ENCODE measurements at regions not wholly inside any gene's neighbourhood (a gene's known extent, or its start where the extent isn't known, plus 50 kb on each side); places are given as distances from the start of the nearest gene placed in this dataset.

DNA sequence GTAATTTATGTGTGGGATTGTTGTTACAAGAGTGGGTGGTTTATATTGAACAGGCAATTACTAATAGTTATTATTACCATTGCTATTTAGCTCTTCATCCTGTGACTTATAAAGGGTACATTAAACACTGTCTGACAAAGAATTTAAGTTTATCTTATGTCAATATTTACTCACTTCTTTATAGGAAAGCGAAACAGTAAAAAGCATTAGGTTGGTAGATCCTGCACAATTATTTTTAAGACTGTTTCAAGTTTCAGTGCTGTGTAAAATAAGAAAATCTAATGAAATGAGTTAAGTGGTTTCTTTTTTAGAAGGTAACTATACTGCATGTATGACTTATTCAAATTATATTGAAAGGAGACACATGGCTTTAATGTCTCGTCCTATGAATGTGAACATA, 135.8 kb upstream of the MAP3K7 start:
- DNase-seq, result no peak

DNA sequence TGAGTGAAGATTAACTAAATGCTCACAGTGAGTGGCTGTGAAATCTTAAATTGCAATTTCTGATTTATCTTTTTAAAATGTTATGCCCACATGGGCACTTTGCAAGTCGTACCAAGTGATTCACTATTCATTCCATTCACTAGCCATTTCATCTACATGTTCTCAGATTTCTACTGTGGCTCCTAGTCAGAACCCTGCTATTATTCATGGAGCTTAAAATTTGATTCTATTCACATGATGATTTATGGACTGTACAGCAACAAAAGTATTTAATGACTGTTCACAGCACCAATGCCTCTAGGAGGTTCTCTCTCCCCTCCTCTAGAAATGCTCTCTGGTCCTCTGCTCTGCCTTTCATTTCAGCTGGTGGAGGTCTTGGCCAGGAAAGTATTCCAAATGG, 133.5 kb upstream of the MAP3K7 start:
- no peak for DNase-seq

DNA sequence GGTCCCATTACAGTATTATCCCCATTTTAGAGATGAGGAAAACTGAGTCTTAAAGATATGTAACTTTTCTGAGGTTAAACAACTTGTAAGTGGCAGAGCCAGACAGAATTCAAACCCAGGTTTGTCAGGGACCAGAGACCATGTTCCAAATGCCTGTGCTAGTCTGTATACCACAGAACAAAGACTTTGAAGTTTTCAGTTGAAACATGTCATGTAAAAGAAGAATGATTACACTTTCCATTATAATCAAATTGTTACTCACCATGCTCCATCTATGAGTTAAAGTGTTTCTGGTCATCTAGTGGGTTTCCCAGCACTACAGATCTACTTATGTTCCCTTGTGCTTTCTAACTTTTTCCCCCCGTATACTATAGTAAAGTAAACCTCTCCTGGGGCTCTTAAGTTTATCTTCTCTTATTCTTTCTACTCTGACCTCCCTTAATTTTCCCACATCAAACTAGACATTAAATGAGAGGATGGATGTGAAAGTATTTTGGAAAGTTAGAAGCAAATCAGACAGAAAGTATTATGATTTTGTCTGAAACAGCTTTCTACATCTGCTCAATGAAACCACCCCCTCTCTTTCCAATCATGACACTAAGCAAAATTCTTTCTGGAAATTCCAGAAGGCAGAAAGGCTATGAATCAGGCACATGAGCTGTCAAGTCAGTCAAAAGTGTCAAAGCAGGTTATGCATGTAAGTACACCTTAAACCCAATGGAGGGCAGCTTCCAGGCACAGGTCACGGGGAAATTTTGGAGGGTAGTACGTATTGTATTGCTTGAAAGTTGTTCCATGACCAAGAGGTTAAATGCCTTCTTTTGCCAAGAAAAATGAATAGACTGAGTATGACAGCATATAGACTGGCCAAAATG, 132.7 kb upstream of the MAP3K7 start:
- DNase-seq, result no peak

DNA sequence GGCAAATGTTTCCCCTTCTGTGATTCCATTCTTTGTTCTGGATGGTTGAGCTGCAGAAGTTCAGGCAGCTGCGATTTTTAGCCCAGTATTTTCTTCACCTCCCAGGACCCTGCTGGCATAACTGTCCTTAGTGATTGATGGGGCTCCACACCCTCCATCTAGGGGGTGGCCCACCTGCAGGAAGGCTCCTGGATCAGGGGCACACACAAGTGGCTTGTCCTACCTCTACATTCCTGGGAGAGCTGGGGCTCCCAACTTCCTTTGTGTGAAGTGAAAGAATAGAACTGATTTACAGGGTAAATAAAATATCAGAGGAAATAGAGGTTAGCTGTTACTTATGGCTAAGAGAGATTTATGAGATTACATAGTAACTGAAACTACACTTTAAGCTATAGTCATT, 129.5 kb upstream of the MAP3K7 start:
- DNase-seq, result no peak

DNA sequence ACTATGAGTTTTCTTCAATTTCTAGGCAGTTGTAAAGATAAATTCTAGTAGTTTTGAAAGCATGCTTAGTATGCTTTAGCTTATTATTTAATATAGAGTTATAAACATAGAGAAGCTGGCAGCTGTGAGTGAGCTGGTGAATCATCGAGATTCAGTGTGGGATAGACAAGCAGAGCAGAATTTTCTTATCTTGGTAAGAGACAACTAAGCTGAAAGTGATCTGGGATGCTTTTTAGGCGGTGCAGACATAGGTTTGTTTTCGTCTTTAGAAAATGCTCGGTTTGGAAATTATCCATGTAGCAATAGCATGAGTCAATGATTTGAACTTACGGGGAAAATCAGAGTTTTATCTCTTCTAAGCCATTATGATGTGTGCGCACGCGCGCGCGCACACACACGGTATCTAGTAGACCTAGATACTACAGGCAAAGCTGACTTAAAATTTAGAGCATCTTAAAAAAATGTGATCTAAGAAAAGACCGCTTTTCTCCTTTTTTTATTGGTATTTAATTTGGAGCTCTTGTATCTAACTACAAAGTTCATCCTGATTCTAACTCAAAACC, 128.3 kb upstream of the MAP3K7 start:
- DNase-seq, result no peak

DNA sequence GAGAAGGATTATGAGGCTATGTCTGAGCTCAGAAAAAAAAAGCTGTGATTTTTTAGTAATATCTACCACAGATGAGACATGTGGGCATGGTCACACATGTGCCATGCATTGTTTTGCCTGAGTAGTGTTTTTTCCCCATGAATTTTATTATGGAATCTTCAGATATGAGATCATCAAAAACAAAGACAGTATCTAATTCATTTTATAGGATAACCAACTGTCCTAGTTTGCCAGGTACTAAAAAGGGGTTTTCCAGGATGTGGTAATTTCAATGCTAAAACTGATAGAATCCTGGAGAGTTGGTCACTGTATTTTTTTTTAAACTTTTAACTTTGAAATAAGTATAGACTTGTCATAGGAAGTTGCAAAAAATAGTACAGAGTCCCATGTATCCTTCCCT, 127.4 kb upstream of the MAP3K7 start:
- DNase-seq, result no peak

DNA sequence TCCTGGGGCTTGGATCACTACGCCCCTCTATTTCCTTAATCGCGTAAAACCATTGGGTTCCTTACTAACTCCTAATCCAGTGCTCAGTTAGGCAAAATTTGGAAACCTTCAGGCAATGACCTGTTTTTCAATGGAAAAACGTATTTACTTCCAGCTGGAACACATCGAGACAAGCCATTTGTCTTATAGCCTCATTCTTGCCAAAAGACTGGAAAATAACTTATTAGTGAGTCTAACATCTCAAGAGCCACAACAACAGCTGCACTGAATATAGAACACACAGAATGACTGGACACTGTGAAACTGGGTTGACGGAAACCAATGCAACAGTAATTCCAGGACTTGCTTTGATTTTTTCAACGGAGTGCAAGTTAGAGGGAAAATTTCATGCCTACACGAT, 125.2 kb upstream of the MAP3K7 start:
- no peak for DNase-seq

DNA sequence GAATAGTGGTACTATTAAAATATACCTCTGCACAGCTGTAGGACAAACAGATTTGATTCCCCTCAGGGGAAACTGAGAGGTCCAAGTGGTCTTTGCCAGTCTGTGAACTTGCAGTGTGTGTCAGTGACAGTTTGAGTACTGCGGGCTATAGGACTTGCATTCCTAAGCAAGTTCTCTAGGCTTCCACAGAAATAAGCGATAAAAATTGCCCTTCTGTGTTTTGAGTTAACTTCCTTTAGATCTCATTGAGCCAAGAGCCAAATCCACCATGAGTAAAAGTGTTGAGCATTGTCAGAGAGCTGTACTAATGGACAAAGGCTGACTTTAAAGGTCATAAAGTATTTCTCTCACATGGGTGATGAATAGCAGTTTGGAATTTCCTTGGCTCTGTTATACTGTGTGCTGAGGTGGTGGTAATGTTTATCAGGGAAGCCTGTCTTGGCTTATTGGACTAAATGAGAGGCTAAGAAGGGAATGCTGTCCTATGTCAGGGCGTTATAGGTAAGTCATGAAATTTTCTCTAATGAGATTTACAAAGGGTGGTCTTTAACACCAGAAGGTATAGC, 122.6 kb upstream of the MAP3K7 start:
- no peak for DNase-seq

DNA sequence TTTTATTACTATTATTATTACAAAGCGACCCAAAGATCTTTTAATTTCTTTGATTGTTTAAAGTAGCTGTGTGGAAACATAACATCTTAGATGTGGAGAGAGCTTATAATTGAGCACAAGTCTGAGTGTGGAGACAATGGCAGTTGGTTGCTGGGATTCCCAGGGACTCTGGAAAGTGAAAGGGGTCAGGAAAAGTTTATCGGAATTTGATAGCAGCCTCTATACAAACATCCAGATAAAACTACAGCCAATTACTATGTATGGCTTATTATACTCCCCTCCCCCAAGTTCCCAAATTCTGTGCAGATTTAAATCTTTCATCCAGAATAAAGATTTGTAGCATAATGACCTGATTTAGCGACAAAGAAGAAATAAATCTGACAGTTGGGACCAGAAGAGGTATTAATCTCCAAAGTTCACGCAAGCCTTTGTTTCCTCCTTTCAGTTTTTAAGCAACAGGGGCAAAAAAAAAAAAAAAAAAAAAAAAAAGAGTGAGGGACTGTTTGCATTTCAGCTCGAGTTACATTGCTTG, 121.4 kb upstream of the MAP3K7 start:
- DNase-seq, result no peak

DNA sequence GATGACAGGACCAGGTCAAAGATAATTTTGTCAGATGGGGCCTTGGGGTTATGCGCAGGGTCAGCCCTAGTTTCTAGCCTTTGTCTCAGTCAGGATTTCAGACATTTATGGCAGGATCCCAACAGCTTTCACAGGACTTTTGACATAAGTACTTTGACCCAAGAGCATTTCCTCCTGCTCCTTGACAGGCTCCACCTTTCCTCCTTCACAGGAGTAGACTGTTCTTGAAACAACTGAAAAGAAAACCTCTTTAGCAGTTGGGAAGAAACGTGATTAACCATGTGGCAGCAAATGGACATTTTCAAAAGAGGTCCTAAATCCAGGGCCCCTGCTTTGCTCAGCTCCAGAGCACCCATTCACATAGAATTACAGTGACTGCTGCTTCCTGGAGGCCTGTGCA, 120.4 kb upstream of the MAP3K7 start:
- DNase-seq, result no peak

DNA sequence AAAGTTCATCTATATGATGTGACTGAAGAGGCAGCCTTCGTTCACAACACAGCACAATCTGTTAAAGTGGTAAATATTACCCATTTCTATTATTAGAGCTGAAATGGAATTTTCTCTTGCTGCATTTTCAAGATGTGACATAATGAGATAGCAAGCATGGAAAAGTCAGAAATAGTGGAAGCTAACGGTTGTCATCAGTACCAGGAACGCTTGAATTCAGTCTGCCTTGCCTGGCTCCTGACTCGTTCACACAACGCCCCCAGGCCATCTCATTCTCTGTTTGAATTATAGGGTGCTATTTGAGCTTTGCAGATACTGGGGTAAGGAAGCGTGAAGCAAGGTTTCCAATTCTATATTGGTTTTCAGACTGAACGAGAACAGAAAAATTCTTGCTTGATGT, 116.5 kb upstream of the MAP3K7 start:
- DNase-seq, result no peak

DNA sequence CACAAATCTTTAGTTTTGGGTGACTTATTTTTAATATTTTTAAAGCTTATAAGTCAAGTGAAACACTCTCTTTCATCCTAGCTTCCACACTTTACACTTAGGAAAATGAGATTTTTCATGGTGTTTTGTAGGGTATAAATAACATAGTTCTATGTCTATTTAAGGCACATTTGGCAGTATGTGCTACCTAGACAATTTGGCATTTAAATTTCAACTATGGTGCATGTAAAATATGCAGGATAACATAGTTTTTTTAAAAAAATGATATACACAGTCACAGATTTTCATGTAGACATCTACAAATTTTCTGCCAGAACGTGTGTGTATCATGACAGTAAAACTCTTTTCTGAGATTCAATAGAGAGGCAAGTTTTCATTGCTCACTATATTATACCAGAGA, 115.1 kb upstream of the MAP3K7 start:
- DNase-seq, result no peak

DNA sequence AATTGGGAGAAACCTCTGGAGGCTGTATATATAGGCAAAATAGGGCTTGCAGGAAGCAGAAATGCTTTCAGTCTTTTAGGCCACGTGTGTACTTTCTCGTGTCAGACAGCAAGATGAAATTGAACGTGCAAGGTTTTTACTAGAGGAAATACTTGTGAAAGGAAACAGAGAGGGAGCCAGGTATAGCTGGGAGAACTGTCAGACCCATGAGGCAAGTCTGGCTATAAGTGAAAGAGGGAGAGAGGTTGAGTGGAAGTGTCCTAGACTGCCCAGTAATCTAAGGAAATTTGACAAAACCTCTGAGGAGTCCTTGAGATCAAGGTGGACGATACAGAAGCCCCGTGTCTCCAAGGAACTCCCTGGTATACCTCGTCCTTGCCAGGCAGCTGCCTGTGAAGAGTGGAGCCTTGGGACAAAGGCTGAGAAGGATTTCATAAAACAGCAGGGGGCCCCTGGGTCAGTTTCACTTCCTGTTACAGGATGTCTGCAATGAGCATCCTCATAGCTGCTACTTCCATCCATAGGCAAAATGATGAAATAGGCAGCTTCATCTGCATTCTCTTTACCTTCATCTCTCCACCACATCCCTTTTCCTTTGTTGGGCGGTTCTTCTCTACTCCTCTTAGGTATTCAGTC, 114.4 kb upstream of the MAP3K7 start:
- no peak for DNase-seq

DNA sequence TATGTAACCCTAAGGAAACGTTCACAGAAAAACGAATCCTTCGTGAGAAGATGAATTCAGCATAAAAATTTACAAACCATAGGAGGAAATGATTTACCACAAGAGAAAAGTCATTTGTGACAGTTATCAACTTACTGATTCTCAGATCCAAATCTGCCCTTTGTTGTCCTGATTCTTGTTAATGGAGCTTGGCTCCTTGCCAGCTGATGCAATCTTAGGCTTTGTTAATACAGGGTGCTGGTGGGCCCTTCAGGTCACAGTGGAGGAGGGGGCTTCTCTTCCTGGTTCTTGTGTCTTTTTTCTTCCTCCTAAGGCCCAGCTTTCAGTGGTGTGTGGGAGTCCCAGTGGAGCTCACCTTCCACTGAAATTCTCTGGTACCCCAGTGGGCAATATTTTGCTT, 108.4 kb upstream of the MAP3K7 start:
- DNase-seq, result no peak

DNA sequence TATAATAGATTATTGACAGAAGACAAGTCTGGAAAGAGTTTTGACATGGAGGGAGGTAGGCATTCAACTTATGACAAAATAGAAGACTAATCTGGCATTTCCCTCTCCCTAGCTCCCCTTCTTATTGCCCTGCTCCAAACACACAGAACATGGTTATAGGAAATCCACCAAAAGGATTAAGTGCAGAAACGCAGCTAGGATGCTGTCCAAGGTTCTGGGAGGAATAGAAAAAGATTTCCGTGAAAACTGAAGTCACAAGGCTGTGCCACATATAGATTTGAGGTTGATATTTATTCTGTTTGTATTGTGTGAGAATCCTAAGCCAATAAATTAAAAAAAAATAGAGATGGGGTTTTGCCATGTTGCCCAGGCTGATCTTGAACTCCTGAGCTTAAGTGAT, 107.9 kb upstream of the MAP3K7 start:
- DNase-seq, result no peak

DNA sequence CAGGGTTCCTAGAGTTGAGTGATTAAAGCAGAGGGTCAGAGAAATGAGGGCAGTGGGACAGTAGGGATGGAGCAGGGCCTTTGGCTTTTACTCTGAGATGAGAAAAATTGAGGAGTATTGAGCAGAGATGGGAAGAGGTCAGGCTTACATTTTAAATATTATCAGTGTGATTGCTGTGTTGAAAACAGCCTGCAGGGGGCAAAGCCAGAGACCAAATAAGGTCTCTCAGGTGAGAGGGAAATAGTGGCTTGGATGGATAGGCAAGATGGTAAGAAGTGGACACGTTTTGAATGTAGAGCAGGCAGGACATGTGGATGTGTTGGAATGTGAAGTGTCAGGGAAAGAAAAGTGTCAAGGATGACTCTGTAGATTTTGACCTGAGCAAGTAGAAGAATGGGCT, 105.0 kb upstream of the MAP3K7 start:
- no peak for DNase-seq

DNA sequence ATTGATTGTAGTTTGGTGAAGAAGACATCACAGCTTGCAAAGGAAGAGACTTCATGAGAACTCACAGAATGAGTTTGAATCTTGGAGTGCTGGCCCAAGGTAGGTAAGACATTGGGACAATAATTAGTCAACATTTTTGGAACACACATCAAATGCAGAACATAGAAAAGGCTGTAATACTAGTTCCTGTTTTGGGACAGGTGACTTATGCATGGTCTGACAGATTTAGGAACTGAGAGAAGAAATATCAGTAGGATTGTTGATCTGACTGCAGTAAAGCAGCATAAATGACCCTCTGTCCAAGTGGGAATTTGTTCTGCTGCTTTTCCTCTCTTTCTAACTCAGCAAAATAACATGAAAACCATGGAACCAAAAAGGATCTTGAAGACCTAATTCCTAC, 102.3 kb upstream of the MAP3K7 start:
- DNase-seq, result no peak

DNA sequence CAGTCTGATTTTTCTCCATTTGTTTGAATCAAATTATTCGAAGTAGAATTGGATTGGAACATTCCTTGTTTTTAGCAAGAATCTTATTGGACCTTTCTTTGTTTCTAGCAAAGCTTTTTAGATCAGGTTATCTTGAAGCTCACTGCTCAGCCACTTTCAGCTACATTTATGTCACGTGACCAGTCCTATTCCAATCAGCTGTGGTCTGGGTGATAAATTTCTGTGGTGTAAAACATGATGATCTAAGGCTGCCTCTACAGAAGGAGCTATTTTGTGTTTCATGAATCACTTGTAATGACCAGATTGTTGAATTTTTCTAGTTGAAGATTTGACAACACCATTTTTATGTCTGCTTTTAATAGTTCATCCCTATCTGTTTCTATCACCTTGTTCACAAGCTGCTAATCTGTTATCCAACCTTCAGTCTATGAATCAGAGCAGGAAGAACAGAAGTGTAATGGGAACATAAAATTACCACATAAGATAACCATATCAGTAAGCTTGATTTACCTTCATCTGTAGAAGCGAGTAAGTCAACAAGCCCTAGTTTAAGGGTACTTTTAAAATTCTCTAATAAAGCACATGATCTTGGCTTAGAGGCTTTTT, 101.0 kb upstream of the MAP3K7 start:
- no peak for DNase-seq

DNA sequence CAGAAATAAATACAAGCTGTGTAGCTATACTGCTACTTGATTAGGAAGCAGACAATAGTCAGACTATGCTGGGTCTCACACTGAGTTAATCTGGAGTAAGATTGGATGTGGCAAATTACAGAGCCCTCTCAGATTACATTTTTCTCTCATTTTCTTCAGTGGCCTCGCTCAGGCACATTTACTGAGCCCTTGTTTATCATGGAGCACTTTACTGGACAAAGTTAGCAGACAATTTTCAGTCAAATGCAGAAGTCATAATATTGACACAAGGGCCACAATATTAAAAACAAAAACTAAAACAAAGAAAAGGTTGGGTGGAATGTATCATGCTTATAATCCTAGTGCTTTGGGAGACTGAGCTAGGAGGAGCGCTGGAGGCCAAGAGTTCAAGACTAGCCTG, 95.0 kb upstream of the MAP3K7 start:
- no peak for DNase-seq

DNA sequence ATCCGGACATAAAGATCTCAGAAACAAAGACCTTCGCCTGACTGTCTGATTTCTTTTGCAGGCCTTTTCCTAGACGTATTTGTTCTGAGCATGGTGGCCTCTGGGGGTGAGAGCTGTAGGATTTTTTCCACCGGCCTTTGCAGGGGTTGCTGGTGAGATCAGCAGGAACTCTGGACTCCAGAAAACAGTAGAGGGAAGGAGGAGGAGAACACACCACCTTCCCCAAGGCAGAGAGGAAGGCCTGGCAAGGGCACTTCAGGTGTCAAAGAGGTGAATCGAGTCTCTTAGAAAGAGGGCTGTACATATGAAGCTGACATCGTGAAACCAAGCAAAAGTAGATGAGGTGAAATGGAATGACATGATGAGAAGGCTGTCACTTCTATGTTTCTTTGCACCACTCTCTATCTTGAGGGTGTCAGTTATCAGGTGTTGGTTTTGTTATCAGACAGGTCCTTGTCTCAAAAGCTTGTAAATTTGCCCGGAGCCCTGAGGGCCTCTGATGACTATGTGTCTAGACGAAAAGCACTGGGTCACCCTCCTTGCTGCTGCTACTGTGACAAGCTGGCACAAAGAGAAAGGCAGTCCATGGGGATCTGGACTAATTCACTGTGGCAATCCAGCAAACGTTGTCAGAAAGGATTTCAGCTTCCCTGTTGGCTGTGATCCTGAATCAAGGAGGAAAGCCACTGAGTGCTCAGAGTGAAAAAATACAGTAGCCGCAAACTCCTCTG, 91.3 kb upstream of the MAP3K7 start:
- DNase-seq, result no peak

DNA sequence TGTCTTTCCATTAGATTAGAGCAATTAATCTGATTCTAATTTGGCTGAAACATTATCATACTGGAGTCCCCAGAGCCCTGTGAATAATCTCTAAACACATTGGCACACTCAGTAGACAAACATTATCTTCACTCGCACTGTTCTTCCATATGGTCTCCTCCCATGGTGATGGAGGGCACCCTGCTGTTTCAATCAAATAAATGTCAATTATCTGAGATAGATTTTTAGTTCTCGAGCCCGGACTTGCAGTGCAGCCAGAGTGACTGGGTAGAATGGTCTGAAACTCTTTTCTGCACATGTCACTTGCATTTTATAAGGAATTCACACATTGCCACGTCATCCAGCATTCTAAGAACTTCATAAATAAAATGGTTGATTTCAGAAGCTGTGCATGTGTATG, 90.6 kb upstream of the MAP3K7 start:
- no peak for DNase-seq

DNA sequence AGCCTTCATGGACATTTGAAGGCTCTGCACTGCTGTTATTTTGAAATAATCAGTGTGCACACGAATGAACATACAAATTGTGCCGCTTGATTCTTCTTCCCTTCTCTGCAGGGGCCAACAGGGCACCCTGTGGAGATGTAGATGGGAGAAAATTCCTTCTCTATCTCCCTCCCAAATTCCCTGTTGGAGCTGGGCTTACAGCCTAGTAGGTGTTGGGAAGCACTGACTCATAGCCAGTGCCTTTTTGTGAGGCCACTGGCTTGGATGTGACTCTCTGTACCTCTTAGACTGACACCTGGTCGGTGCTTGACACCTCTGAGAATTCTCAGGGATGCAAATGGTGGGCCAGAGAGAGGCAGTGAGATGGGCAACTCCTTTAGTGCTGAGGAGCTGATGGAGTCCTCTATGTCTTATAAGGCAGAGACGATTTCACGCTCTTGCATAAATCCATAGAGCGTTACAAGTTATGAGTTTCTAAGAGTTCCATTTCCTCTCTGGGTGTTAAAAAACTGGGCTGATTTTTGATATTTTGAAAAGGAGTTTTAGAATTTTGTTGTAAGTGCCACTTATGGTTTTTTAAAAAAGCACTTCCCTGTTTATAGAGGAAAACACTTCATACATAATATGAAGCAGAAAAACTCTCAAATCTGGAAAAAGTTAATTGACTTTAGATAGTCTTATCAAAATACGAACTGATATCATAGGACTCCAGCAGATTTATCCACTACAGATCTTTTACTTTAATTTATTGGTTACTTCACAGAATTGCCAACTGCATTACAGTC, 89.8 kb upstream of the MAP3K7 start:
- DNase-seq, result no peak
